ENCODE measurements at regions not wholly inside any gene's neighbourhood (a gene's known extent, or its start where the extent isn't known, plus 50 kb on each side); places are given as distances from the start of the nearest gene placed in this dataset.

- no peak for DNase-seq (ENCODE audit: insufficient read length, low spot score)
- FAIRE-seq = no peak
- TF ChIP-seq, protein P1, sequence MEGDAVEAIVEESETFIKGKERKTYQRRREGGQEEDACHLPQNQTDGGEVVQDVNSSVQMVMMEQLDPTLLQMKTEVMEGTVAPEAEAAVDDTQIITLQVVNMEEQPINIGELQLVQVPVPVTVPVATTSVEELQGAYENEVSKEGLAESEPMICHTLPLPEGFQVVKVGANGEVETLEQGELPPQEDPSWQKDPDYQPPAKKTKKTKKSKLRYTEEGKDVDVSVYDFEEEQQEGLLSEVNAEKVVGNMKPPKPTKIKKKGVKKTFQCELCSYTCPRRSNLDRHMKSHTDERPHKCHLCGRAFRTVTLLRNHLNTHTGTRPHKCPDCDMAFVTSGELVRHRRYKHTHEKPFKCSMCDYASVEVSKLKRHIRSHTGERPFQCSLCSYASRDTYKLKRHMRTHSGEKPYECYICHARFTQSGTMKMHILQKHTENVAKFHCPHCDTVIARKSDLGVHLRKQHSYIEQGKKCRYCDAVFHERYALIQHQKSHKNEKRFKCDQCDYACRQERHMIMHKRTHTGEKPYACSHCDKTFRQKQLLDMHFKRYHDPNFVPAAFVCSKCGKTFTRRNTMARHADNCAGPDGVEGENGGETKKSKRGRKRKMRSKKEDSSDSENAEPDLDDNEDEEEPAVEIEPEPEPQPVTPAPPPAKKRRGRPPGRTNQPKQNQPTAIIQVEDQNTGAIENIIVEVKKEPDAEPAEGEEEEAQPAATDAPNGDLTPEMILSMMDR (IDR thresholded peaks at IDR 0.05; ENCODE audit: insufficient read depth, missing control alignments) = no peak
These were observed 66.6 kb upstream of the POU3F1 start for GRCh38 chr1:38113159-38113666.

GRCh38 chr1:38111589-38111988, 65.0 kb upstream of the POU3F1 start:
- TF ChIP-seq, protein P1 (IDR thresholded peaks at IDR 0.05; ENCODE audit: insufficient read depth, missing control alignments) = no peak
- FAIRE-seq = no peak
- no peak for DNase-seq (ENCODE audit: insufficient read length, low spot score)

DNA sequence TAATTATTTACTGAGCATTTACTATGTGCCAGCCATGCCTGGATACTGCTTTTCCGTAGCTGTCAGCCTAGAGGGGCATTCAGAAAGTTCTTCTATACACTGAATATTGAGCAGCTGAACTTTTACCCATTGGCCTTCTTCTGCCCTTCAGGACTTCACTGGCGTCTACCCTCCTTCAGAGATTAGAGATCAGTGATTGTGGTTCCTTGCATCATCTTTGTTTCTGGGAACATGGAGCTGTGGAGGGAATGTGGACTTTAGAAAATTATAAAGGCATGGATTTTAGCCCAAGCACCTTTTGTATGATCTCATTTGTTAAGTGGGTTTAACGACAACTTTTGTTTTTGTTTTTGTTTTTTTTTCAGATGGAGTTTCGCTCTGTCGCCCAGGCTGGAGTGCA, 58.7 kb upstream of the POU3F1 start:
- TF ChIP-seq, protein P1 (IDR thresholded peaks at IDR 0.05; ENCODE audit: insufficient read depth, missing control alignments) = no peak
- no peak for DNase-seq (ENCODE audit: insufficient read length, low spot score)
- FAIRE-seq = no peak

DNA sequence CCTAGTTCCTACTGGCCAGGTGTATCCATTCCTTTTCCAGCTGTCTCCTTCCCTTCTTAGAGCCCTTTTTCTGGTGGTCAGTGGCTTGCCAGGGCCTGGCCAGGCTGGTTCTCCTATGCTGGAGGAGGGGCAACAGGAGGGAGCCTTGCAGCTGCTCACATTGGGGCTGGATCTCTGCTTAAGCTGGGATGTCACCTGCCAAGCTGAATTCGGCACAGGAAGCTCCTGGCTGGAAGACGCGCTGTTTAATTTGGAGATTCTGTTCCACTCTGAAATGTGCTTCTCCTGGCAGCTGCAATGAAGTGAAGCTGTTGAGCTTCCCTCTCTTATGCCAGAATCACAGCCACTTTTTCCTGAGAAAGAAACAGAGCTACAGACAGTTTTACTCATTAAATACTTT, 56.0 kb upstream of the POU3F1 start:
- TF ChIP-seq, protein P1 (IDR thresholded peaks at IDR 0.05; ENCODE audit: insufficient read depth, missing control alignments) = no peak
- no peak for DNase-seq (ENCODE audit: insufficient read length, low spot score)
- no peak for FAIRE-seq

GRCh38 chr1:38101037-38101785, 54.6 kb upstream of the POU3F1 start:
- FAIRE-seq (no peak), DNase-seq (ENCODE audit: insufficient read length, low spot score) (no peak)
- TF ChIP-seq, protein P1 (IDR thresholded peaks at IDR 0.05; ENCODE audit: insufficient read depth, missing control alignments) = no peak

- TF ChIP-seq, protein P1 (IDR thresholded peaks at IDR 0.05; ENCODE audit: insufficient read depth, missing control alignments) = no peak
- FAIRE-seq = no peak
- DNase-seq (ENCODE audit: insufficient read length, low spot score) = no peak
These were observed 51.7 kb upstream of the POU3F1 start for GRCh38 chr1:38098101-38098847.

All from D721Med (cell line).